Sigmoid colon (tissue), 4 donors: ENCODE measurements at regions not wholly inside any gene's neighbourhood (a gene's known extent, or its start where the extent isn't known, plus 50 kb on each side); places are given as distances from the start of the nearest gene placed in this dataset.

Experiments used
- CTCF ChIP-seq, 4 experiments: fragments of 450-650 bp in 3 of 4; fragments of 200-600 bp in 1 of 4; IDR thresholded peaks; one replicate each; pipeline ENCODE4 v1.5.1; 2016 to 2019; ENCODE audit warnings: antibody characterized with exemption in 4 of 4, mild to moderate bottlenecking in 3 of 4, moderate library complexity in 2 of 4
- POLR2AphosphoS5 ChIP-seq, 4 donors: sonication (generic); formaldehyde crosslinking; IDR thresholded peaks; one replicate each; pipeline ENCODE4 v1.6.1; 2017; ENCODE audit warnings: antibody characterized with exemption in 4 of 4

GRCh38 chr6:25153079-25153478, 126.1 kb upstream of the CARMIL1 start:
- no peak for TF ChIP-seq POLR2AphosphoS5 (IDR thresholded peaks at IDR 0.05)
- TF ChIP-seq CTCF (IDR thresholded peaks at IDR 0.05), result no peak
